Heart left ventricle (tissue), 13 donors: ENCODE measurements at regions not wholly inside any gene's neighbourhood (a gene's known extent, or its start where the extent isn't known, plus 50 kb on each side); places are given as distances from the start of the nearest gene placed in this dataset.

ENCODE experiments used
- CTCF ChIP-seq, 12 donors: fragments of 200-600 bp; sonication (generic) in 4 of 12; IDR thresholded peaks; one replicate each; pipeline versions ENCODE4 v1.5.0 to v1.8.0; 2018 to 2022; ENCODE audit warnings: antibody characterized with exemption in 12 of 12, mild to moderate bottlenecking in 5 of 12
- POLR2A ChIP-seq, 2 donors: fragments of 450-650 bp; IDR thresholded peaks; one replicate each; pipeline ENCODE4 v1.6.1; 2017; ENCODE audit warnings: antibody characterized with exemption in 2 of 2, mild to moderate bottlenecking in 2 of 2, moderate library complexity in 2 of 2
- donor health status: ischemic (EF 13 %, LVEDD 7.1; RV severe dilation, severe dysfunction).
- donor health status: DM: no; HTN: yes; CAD: no.
- donor health status: DM: no; HTN: no; CAD: no.
- donor health status: ischemic (EF 25% LVEDD 6.9; RV normal size, moderate dysfunction).
- donor health status: ischemic (EF 25% LVEDD 5.7; RV mildly dilated, moderate dysfunction).
- donor health status: ischemic (EF 35%, LVEDD 5.7; RV mildly dilated, moderate dysfunction).
- donor health status: nonischemic (EF 11% LVEDD 7.7; RV severe dilation, severe dysfunction).
- donor health status: DM: yes; HTN: yes; CAD: no.
- donor health status: PGD.
- donor health status: ischemic (EF 29% LVEDD 5.4; RV normal size, mild dysfunction).
- donor health status: nonischemic (EF 23%, LVEDD 6.1; RV moderate dilation, normal function).

- TF ChIP-seq CTCF (IDR thresholded peaks at IDR 0.05) (peak in 1 of 12 donors; percentile 3), POLR2A (IDR thresholded peaks at IDR 0.05) (no peak)
Measured at GRCh38 chr4:154018659-154019058, 229.8 kb upstream of the SFRP2 start.
